Kidney epithelial cell (primary cell): ENCODE measurements at regions not wholly inside any gene's neighbourhood (a gene's known extent, or its start where the extent isn't known, plus 50 kb on each side); places are given as distances from the start of the nearest gene placed in this dataset.

Source experiments
- DNase-seq: peaks from one replicate; pipeline ENCODE4 v3.0.0-alpha.2; 2010; ENCODE audit warnings: low read depth
- H3K27me3 ChIP-seq: 2 replicates; pipeline ENCODE4 v1.6.0; 2011; ENCODE audit warnings: low read length; ENCODE audit not compliant: control insufficient read depth, insufficient read depth
- H3K36me3 ChIP-seq: 2 replicates; pipeline ENCODE4 v1.5.1; 2011; ENCODE audit warnings: low read length; ENCODE audit not compliant: control insufficient read depth, insufficient read depth
- H3K4me3 ChIP-seq: 2 replicates; pipeline ENCODE4 v1.5.1; 2011; ENCODE audit warnings: low read depth, mild to moderate bottlenecking, control low read depth, low read length
- CTCF ChIP-seq: IDR thresholded peaks from 2 replicates; pipeline ENCODE4 v1.5.1; 2011; ENCODE audit warnings: mild to moderate bottlenecking, moderate library complexity, low read length, control low read depth, inconsistent platforms; ENCODE audit not compliant: insufficient read depth, poor library complexity, severe bottlenecking

GRCh38 chr9:72471096-72471495 is 50.3 kb upstream of the TMC1 start:
- no peak for DNase-seq
- TF ChIP-seq CTCF = no peak
- Histone ChIP-seq H3K36me3 (no peaks in the 10 kb centered on the region), H3K4me3 (no peak overlapping the region), H3K27me3 (no peaks in the 10 kb centered on the region)

- no peaks in the 10 kb centered on the region for H3K36me3 ChIP-seq
- TF ChIP-seq CTCF = no peak
- DNase-seq = no peak
These were observed 53.4 kb upstream of the TMC1 start for GRCh38 chr9:72467766-72468738.

GRCh38 chr9:72465593-72465984 is 55.8 kb upstream of the TMC1 start:
- no peak for DNase-seq
- Histone ChIP-seq H3K4me3 (no peak overlapping the region), H3K27me3 (no peaks in the 10 kb centered on the region), H3K36me3 (no peaks in the 10 kb centered on the region)
- TF ChIP-seq CTCF = no peak

More at GRCh38 chr9:72467766-72468738, 53.4 kb upstream of the TMC1 start:
- H3K27me3 ChIP-seq = no peaks in the 10 kb centered on the region
- no peak overlapping the region for H3K4me3 ChIP-seq

GRCh38 chr9:72464857-72465592 is 56.4 kb upstream of the TMC1 start:
- no peak for DNase-seq
- no peak overlapping the region for H3K4me3 ChIP-seq
- H3K27me3 ChIP-seq = no peaks in the 10 kb centered on the region
- H3K36me3 ChIP-seq = no peaks in the 10 kb centered on the region
- TF ChIP-seq CTCF = no peak

GRCh38 chr9:72462340-72462739 is 59.1 kb upstream of the TMC1 start:
- H3K27me3 ChIP-seq = no peaks in the 10 kb centered on the region
- DNase-seq = no peak
- no peak overlapping the region for H3K4me3 ChIP-seq
- TF ChIP-seq CTCF = no peak
- no peaks in the 10 kb centered on the region for H3K36me3 ChIP-seq
